GM12878 (cell line): ENCODE measurements at regions not wholly inside any gene's neighbourhood (a gene's known extent, or its start where the extent isn't known, plus 50 kb on each side); places are given as distances from the start of the nearest gene placed in this dataset.

Experiments used
- ATAC-seq: fragments of 200-7000 bp; cut with Tn5 transposase; 3 replicates; pipeline ENCODE4 v1.9.1; 2020; ENCODE audit warnings: mild to moderate bottlenecking, moderate library complexity
- BruUV-seq: library from RNA; stranded (reverse); fragments of 400-500 nt; replicated peaks from 2 replicates; lab custom pipeline; 2021; lab: Mats Ljungman, UMichigan
- CTCF ChIA-PET: fragments of 300-600 bp; sonication (Branson Sonifier 250); formaldehyde crosslinking; extraction: SDS; loops from one replicate; lab custom pipeline; 2021; ENCODE audit warnings: inconsistent platforms; lab: Yijun Ruan, JAX
- POLR2A ChIA-PET: fragments of 350-600 bp; formaldehyde crosslinking; extraction: SDS; loops from one replicate; lab custom pipeline; 2021; ENCODE audit warnings: inconsistent platforms; lab: Charles Lee
- RAD21 ChIA-PET: fragments of 300-600 bp; sonication (Branson Sonifier 250); formaldehyde crosslinking; loops from one replicate; lab custom pipeline; 2023; ENCODE audit warnings: antibody characterized with exemption; ENCODE audit not compliant: unreplicated experiment; lab: Charles Lee
- SMC1A ChIA-PET: fragments of 300-600 bp; sonication (Branson Sonifier 250); formaldehyde crosslinking; loops from one replicate; lab custom pipeline; 2023; ENCODE audit not compliant: unreplicated experiment, uncharacterized antibody; lab: Charles Lee
- DNase-seq: peaks from one replicate; pipeline ENCODE4 v3.0.0-alpha.2; 2011; ENCODE audit warnings: low read depth, low spot score
- FAIRE-seq: peaks from 3 replicates; lab custom pipeline; 2011; peaks lifted over from hg19 to GRCh38; lab: Jason Lieb, UNC
- H2AFZ ChIP-seq: 2 replicates; pipeline ENCODE4 v1.6.0; 2011; ENCODE audit warnings: low read depth, low read length, control low read depth; ENCODE audit not compliant: control insufficient read depth
- H3K27ac ChIP-seq: 2 replicates; pipeline ENCODE4 v1.5.1; 2011; ENCODE audit warnings: control low read depth; ENCODE audit not compliant: control insufficient read depth, insufficient read depth
- H3K27me3 ChIP-seq, 2 experiments: replicated peaks in 1 of 2; 2 replicates each; pipeline versions ENCODE4 v1.6.0 to v1.6.1; 2011; ENCODE audit warnings: low read length in 1 of 2; ENCODE audit not compliant: control insufficient read depth in 2 of 2, insufficient read depth in 2 of 2
- H3K36me3 ChIP-seq, 2 experiments: 2 replicates each; pipeline ENCODE4 v1.5.1; 2011; ENCODE audit warnings: low read length in 1 of 2; ENCODE audit not compliant: control insufficient read depth in 2 of 2, insufficient read depth in 2 of 2
- H3K4me1 ChIP-seq: 2 replicates; pipeline ENCODE4 v1.6.1; 2011; ENCODE audit warnings: mild to moderate bottlenecking, low read length, moderate library complexity, mixed read lengths; ENCODE audit not compliant: control insufficient read depth, insufficient read depth
- H3K4me2 ChIP-seq: 2 replicates; pipeline ENCODE4 v1.6.0; 2011; ENCODE audit warnings: control low read depth; ENCODE audit not compliant: control insufficient read depth, insufficient read depth
- H3K4me3 ChIP-seq: fragments of 200-600 bp; sonication (generic); 2 replicates; pipeline ENCODE4 v1.5.1; 2016
- H3K79me2 ChIP-seq: 2 replicates; pipeline ENCODE4 v1.6.0; 2011; ENCODE audit warnings: low read length; ENCODE audit not compliant: control insufficient read depth, insufficient read depth
- H3K9ac ChIP-seq: 2 replicates; pipeline ENCODE4 v1.8.0; 2011; ENCODE audit warnings: low read length, control low read depth, mixed read lengths; ENCODE audit not compliant: control insufficient read depth, insufficient read depth
- H3K9me3 ChIP-seq: replicated peaks from 3 replicates; pipeline ENCODE4 v1.5.1; 2011; ENCODE audit warnings: mild to moderate bottlenecking, low read length; ENCODE audit not compliant: control insufficient read depth, insufficient read depth
- H4K20me1 ChIP-seq: 2 replicates; pipeline ENCODE4 v1.6.0; 2011; ENCODE audit not compliant: control insufficient read depth, insufficient read depth
- BACH1 ChIP-seq: fragments of 450-650 bp; IDR thresholded peaks from 2 replicates; pipeline ENCODE4 v1.6.1; 2017; ENCODE audit warnings: mild to moderate bottlenecking, borderline replicate concordance
- BCL3 ChIP-seq: IDR thresholded peaks from 2 replicates; pipeline ENCODE4 v1.6.1; 2011; ENCODE audit warnings: borderline replicate concordance, low read depth, mild to moderate bottlenecking, moderate library complexity, low read length; ENCODE audit not compliant: insufficient read depth, poor library complexity, severe bottlenecking
- CHD1 ChIP-seq: IDR thresholded peaks from 2 replicates; pipeline ENCODE4 v1.6.1; 2012; ENCODE audit warnings: low read depth, low read length, improper control_type of control experiment
- HDAC2 ChIP-seq: fragments of 200-600 bp; sonication (generic); IDR thresholded peaks from 2 replicates; pipeline ENCODE4 v1.6.1; 2017
- IKZF2 ChIP-seq, 2 experiments: fragments of 450-650 bp; IDR thresholded peaks; 2 replicates each; pipeline ENCODE4 v1.6.1; 2017; ENCODE audit warnings: mild to moderate bottlenecking in 2 of 2, moderate library complexity in 2 of 2
- IRF3 ChIP-seq: fragments of 450-650 bp; IDR thresholded peaks from 2 replicates; pipeline ENCODE4 v1.6.1; 2014; ENCODE audit warnings: mild to moderate bottlenecking
- MYC ChIP-seq: IDR thresholded peaks from 2 replicates; pipeline ENCODE4 v1.6.1; 2011; ENCODE audit warnings: mild to moderate bottlenecking, low read length, moderate library complexity, inconsistent platforms; ENCODE audit not compliant: insufficient read depth, insufficient replicate concordance, insufficient read length, severe bottlenecking
- NFXL1 ChIP-seq: fragments of 450-650 bp; IDR thresholded peaks from 2 replicates; pipeline ENCODE4 v1.6.1; 2017; ENCODE audit warnings: antibody characterized with exemption, mild to moderate bottlenecking, borderline replicate concordance
- POLR2AphosphoS5 ChIP-seq: IDR thresholded peaks from 2 replicates; pipeline ENCODE4 v1.6.1; 2011; ENCODE audit warnings: mild to moderate bottlenecking, low read length, inconsistent platforms
- POU2F2 ChIP-seq: IDR thresholded peaks from 3 replicates; pipeline ENCODE4 v1.6.1; 2011; ENCODE audit warnings: low read depth, mild to moderate bottlenecking, low read length, borderline replicate concordance
- SMAD1 ChIP-seq: fragments of 450-650 bp; IDR thresholded peaks from 2 replicates; pipeline ENCODE4 v1.6.1; 2018; ENCODE audit warnings: mild to moderate bottlenecking, low read depth; ENCODE audit not compliant: partially characterized antibody
- TCF3 ChIP-seq: IDR thresholded peaks from 2 replicates; pipeline ENCODE4 v1.6.1; 2012; ENCODE audit warnings: low read depth, mild to moderate bottlenecking, low read length, borderline replicate concordance; ENCODE audit not compliant: insufficient read depth
- TCF7 ChIP-seq: IDR thresholded peaks from 2 replicates; pipeline ENCODE4 v1.6.1; 2014; ENCODE audit warnings: antibody characterized with exemption, borderline replicate concordance
- WRNIP1 ChIP-seq: IDR thresholded peaks from 2 replicates; pipeline ENCODE4 v1.6.1; 2011; ENCODE audit warnings: low read depth, low read length, improper control_type of control experiment, borderline replicate concordance
- YBX1 ChIP-seq: fragments of 450-650 bp; IDR thresholded peaks from 2 replicates; pipeline ENCODE4 v1.6.1; 2016; ENCODE audit warnings: antibody characterized with exemption
- ZNF207 ChIP-seq: fragments of 450-650 bp; IDR thresholded peaks from 2 replicates; pipeline ENCODE4 v1.6.1; 2014; ENCODE audit warnings: antibody characterized with exemption, mild to moderate bottlenecking, borderline replicate concordance
- WGBS: methylation state at CpG from one replicate; pipeline ENCODE4 v1.1.6; 2016; ENCODE audit warnings: low lambda C conversion rate; ENCODE audit not compliant: insufficient replicate concordance, insufficient coverage; ENCODE audit errors: missing lambda C conversion rate; 5-methylcytosine and 5-hydroxymethylcytosine counted together
- in situ Hi-C: fragments of 300-500 bp; cut with MboI; formaldehyde crosslinking; loops from 9 replicates; pipeline ENCODE4 v1.14.3; 2018; ENCODE audit warnings: mixed read lengths
- intact Hi-C: fragments of 100-400 bp; cut with micrococcal nuclease; formaldehyde crosslinking; loops from one replicate; pipeline ENCODE4 v1.14.2; 2022; ENCODE audit not compliant: unreplicated experiment
- TF ChIP-seq, protein P1 (sequence below): IDR thresholded peaks from 2 replicates; pipeline ENCODE4 v1.6.1; 2011; ENCODE audit warnings: low read depth, mild to moderate bottlenecking, low read length, moderate library complexity, borderline replicate concordance; ENCODE audit errors: extremely low read depth

DNA sequence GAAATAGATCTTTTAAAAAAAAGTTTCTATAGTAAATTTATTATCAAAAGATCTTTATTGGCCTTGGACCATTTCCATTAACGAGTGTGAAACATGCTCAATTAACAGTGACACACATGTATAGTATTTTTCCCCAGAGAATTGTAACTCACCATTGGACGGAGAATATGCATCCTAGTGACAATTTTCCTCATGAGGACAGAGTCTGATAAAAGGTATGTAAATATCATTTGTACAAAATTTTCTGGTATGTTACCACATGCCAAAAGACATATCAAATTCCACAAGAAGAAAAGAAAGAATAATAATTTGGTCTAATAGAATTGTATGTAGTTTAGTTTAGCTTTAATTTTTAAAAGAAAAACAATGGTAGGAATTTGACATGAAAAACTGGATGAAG, 1096.0 kb upstream of the FLRT2 start:
- TF ChIP-seq, protein P1, sequence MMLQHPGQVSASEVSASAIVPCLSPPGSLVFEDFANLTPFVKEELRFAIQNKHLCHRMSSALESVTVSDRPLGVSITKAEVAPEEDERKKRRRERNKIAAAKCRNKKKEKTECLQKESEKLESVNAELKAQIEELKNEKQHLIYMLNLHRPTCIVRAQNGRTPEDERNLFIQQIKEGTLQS: no peak
- TF ChIP-seq POLR2AphosphoS5: no peak
- no peak for TF ChIP-seq WRNIP1
- no peak for TF ChIP-seq NFXL1
- TF ChIP-seq SMAD1: no peak
- 0% methylated on average over 2 of the region's 2 CpGs for WGBS
- H3K9me3 ChIP-seq: no peaks in the 10 kb centered on the region
- DNase-seq: no peak
- H3K79me2 ChIP-seq: no peaks in the 10 kb centered on the region
- H3K36me3 ChIP-seq: no peaks in the 10 kb centered on the region
- H3K4me1 ChIP-seq: no peaks in the 10 kb centered on the region
- ChIA-PET POLR2A (no interaction called here), SMC1A (no interaction called here), RAD21 (no interaction called here), CTCF (no interaction called here)
- BruUV-seq: no TSS peak
- no peak overlapping the region for H3K9ac ChIP-seq
- no peak for FAIRE-seq
- no peak overlapping the region for H2AFZ ChIP-seq
- ATAC-seq: no peak
- H3K27me3 ChIP-seq: no peaks in the 10 kb centered on the region
- intact Hi-C loops: no loop called here
- H4K20me1 ChIP-seq: no peaks in the 10 kb centered on the region
- no peak overlapping the region for H3K27ac ChIP-seq
- H3K4me2 ChIP-seq: no peak overlapping the region
- in situ Hi-C loops: no loop called here
- no peak overlapping the region for H3K4me3 ChIP-seq

- no peaks in the 10 kb centered on the region for H3K9me3 ChIP-seq
- no TSS peak for BruUV-seq
- H3K79me2 ChIP-seq: no peaks in the 10 kb centered on the region
- CTCF ChIA-PET: interaction anchor here (0.6 kb wide), 1 partner anchor 1135 kb away, joined by 3 read pairs; no protein-coding TSS in a partner anchor
- TF ChIP-seq CHD1 (no peak), TCF7 (no peak), YBX1 (no peak), TCF3 (no peak), HDAC2 (no peak), IRF3 (no peak), ZNF207 (no peak), BCL3 (no peak), IKZF2 (IDR thresholded peaks at IDR 0.05) (no peak), MYC (no peak), BACH1 (no peak), POU2F2 (no peak)
- ATAC-seq: no peak
- POLR2A ChIA-PET: no interaction called here
- WGBS: 33% methylated on average over 1 of the region's 1 CpG
- H3K4me2 ChIP-seq: no peak overlapping the region
- no peaks in the 10 kb centered on the region for H3K4me1 ChIP-seq
- H3K27me3 ChIP-seq: no peaks in the 10 kb centered on the region
- in situ Hi-C loops (no loop called here), intact Hi-C loops (no loop called here)
- no peak for FAIRE-seq
- no peak overlapping the region for H3K9ac ChIP-seq
- no peak overlapping the region for H2AFZ ChIP-seq
- SMC1A ChIA-PET: no interaction called here
- no peaks in the 10 kb centered on the region for H3K36me3 ChIP-seq
- no peak for DNase-seq
- RAD21 ChIA-PET: no interaction called here
- no peak overlapping the region for H3K27ac ChIP-seq
- H3K4me3 ChIP-seq: no peak overlapping the region
- no peaks in the 10 kb centered on the region for H4K20me1 ChIP-seq
These were observed 1094.1 kb upstream of the FLRT2 start for GRCh38 chr14:84435820-84436324.
